MM.1S (cell line): ENCODE measurements at regions not wholly inside any gene's neighbourhood (a gene's known extent, or its start where the extent isn't known, plus 50 kb on each side); places are given as distances from the start of the nearest gene placed in this dataset.

Experiments
- DNase-seq: peaks from one replicate; pipeline ENCODE4 v3.0.0-alpha.2; 2015
- H2AFZ ChIP-seq: fragments of 300-600 bp; sonication (generic); 2 replicates; pipeline ENCODE4 v1.6.0; 2016; ENCODE audit warnings: antibody characterized with exemption, low read length
- H3F3A ChIP-seq: fragments of 300-600 bp; sonication (generic); 2 replicates; pipeline ENCODE4 v1.6.1; 2016; ENCODE audit warnings: mild to moderate bottlenecking, antibody characterized with exemption, low read length, moderate library complexity, mixed read lengths; ENCODE audit not compliant: insufficient read depth
- H3K27ac ChIP-seq: fragments of 300-600 bp; sonication (generic); 2 replicates; pipeline ENCODE4 v1.5.1; 2016; ENCODE audit warnings: mild to moderate bottlenecking, low read length
- H3K27me3 ChIP-seq: fragments of 300-600 bp; sonication (generic); replicated peaks from 2 replicates; pipeline ENCODE4 v1.6.0; 2016; ENCODE audit warnings: low read length; ENCODE audit not compliant: insufficient read depth
- H3K36me3 ChIP-seq: fragments of 300-600 bp; sonication (generic); replicated peaks from 2 replicates; pipeline ENCODE4 v1.6.1; 2016; ENCODE audit warnings: mild to moderate bottlenecking, low read length, mixed read lengths; ENCODE audit not compliant: insufficient read depth
- H3K4me1 ChIP-seq: fragments of 300-600 bp; sonication (generic); 2 replicates; pipeline ENCODE4 v1.6.1; 2016; ENCODE audit warnings: low read length, mixed read lengths
- H3K4me2 ChIP-seq: fragments of 300-600 bp; sonication (generic); 2 replicates; pipeline ENCODE4 v1.6.0; 2016; ENCODE audit warnings: low read depth, low read length
- H3K4me3 ChIP-seq: fragments of 300-600 bp; sonication (generic); 2 replicates; pipeline ENCODE4 v1.5.1; 2016; ENCODE audit warnings: low read length, mixed read lengths
- H3K79me2 ChIP-seq: fragments of 300-600 bp; sonication (generic); 2 replicates; pipeline ENCODE4 v1.6.1; 2016; ENCODE audit warnings: mixed run types, low read length, mixed read lengths
- H3K9ac ChIP-seq: fragments of 300-600 bp; sonication (generic); 2 replicates; pipeline ENCODE4 v1.6.1; 2016; ENCODE audit warnings: low read length, mixed read lengths
- H3K9me2 ChIP-seq: fragments of 300-600 bp; sonication (generic); replicated peaks from 2 replicates; pipeline ENCODE4 v1.6.1; 2016; ENCODE audit warnings: mild to moderate bottlenecking, low read length, mixed read lengths; ENCODE audit not compliant: insufficient read depth
- H3K9me3 ChIP-seq: fragments of 300-600 bp; sonication (generic); replicated peaks from 2 replicates; pipeline ENCODE4 v1.6.1; 2016; ENCODE audit warnings: mild to moderate bottlenecking, low read length, mixed read lengths; ENCODE audit not compliant: insufficient read depth
- H4K20me1 ChIP-seq: fragments of 300-600 bp; sonication (generic); 2 replicates; pipeline ENCODE4 v1.6.1; 2016; ENCODE audit warnings: mild to moderate bottlenecking, low read length, moderate library complexity, mixed read lengths; ENCODE audit not compliant: insufficient read depth
- CTCF ChIP-seq: fragments of 300-600 bp; sonication (generic); IDR thresholded peaks from 2 replicates; pipeline ENCODE4 v1.5.1; 2016; ENCODE audit warnings: antibody characterized with exemption, low read length, mixed read lengths
- EZH2 ChIP-seq: fragments of 300-600 bp; sonication (generic); optimal IDR thresholded peaks from 2 replicates; pipeline ENCODE3; 2017; ENCODE audit warnings: low read depth, mild to moderate bottlenecking, antibody characterized with exemption, low read length, mixed read lengths
- EZH2phosphoT487 ChIP-seq: fragments of 300-600 bp; sonication (generic); IDR thresholded peaks from 2 replicates; pipeline ENCODE4 v1.6.1; 2018; ENCODE audit warnings: antibody characterized with exemption, low read length

- Histone ChIP-seq H3K79me2 (no peaks in the 10 kb centered on the region), H3K4me2 (no peak overlapping the region), H2AFZ (no peak overlapping the region), H3K9me3 (no peaks in the 10 kb centered on the region), H3K9me2 (no peaks in the 10 kb centered on the region), H3K9ac (no peak overlapping the region), H3K27ac (no peak overlapping the region), H3F3A (no peaks in the 10 kb centered on the region), H3K36me3 (no peaks in the 10 kb centered on the region), H3K4me3 (no peak overlapping the region), H4K20me1 (no peaks in the 10 kb centered on the region), H3K4me1 (no peaks in the 10 kb centered on the region), H3K27me3 (no peaks in the 10 kb centered on the region)
- no peak for DNase-seq
- no peak for TF ChIP-seq EZH2
- no peak for TF ChIP-seq CTCF
- TF ChIP-seq EZH2phosphoT487, result no peak
Measured at GRCh38 chr5:31104775-31105174, 88.7 kb upstream of the CDH6 start.

- Histone ChIP-seq H3K9ac (no peak overlapping the region), H3K27ac (no peak overlapping the region), H3K4me2 (no peak overlapping the region), H3K4me1 (no peaks in the 10 kb centered on the region), H3K9me2 (no peaks in the 10 kb centered on the region), H3K79me2 (no peaks in the 10 kb centered on the region), H3K4me3 (no peak overlapping the region), H3K9me3 (no peaks in the 10 kb centered on the region), H3K36me3 (no peaks in the 10 kb centered on the region), H2AFZ (no peak overlapping the region), H3K27me3 (no peaks in the 10 kb centered on the region), H4K20me1 (no peaks in the 10 kb centered on the region), H3F3A (no peaks in the 10 kb centered on the region)
- no peak for TF ChIP-seq EZH2phosphoT487
- no peak for TF ChIP-seq EZH2
- DNase-seq, result no peak
Measured at GRCh38 chr5:31100781-31101310, 92.6 kb upstream of the CDH6 start.

GRCh38 chr5:31100047-31100575, 93.4 kb upstream of the CDH6 start:
- no peak for DNase-seq
- Histone ChIP-seq H3K4me2 (no peak overlapping the region), H3F3A (no peaks in the 10 kb centered on the region), H3K27ac (no peak overlapping the region), H3K4me1 (no peaks in the 10 kb centered on the region), H4K20me1 (no peaks in the 10 kb centered on the region), H3K27me3 (no peaks in the 10 kb centered on the region), H3K79me2 (no peaks in the 10 kb centered on the region), H3K9ac (no peak overlapping the region), H3K4me3 (no peak overlapping the region), H2AFZ (no peak overlapping the region), H3K36me3 (no peaks in the 10 kb centered on the region), H3K9me3 (no peaks in the 10 kb centered on the region), H3K9me2 (no peaks in the 10 kb centered on the region)
- TF ChIP-seq EZH2phosphoT487 (no peak), EZH2 (no peak), CTCF (no peak)

- Histone ChIP-seq H3K4me1 (no peaks in the 10 kb centered on the region), H3F3A (no peaks in the 10 kb centered on the region), H3K79me2 (no peaks in the 10 kb centered on the region), H3K4me3 (no peak overlapping the region), H2AFZ (no peak overlapping the region), H3K4me2 (no peak overlapping the region), H3K27me3 (no peaks in the 10 kb centered on the region), H3K36me3 (no peaks in the 10 kb centered on the region), H4K20me1 (no peaks in the 10 kb centered on the region), H3K9me2 (no peaks in the 10 kb centered on the region), H3K9me3 (no peaks in the 10 kb centered on the region), H3K9ac (no peak overlapping the region), H3K27ac (no peak overlapping the region)
- TF ChIP-seq EZH2 (no peak), EZH2phosphoT487 (no peak), CTCF (no peak)
- no peak for DNase-seq
Measured at GRCh38 chr5:31098811-31099210, 94.7 kb upstream of the CDH6 start.
